Liver (tissue), 8 donors: ENCODE measurements at regions not wholly inside any gene's neighbourhood (a gene's known extent, or its start where the extent isn't known, plus 50 kb on each side); places are given as distances from the start of the nearest gene placed in this dataset.

ENCODE experiments used
- DNase-seq: peaks from one replicate; pipeline ENCODE4 v3.0.0-alpha.2; 2017; ENCODE audit warnings: low spot score
- H3K27ac ChIP-seq, 2 donors: one replicate each; pipeline ENCODE4 v1.7.0; 2013; ENCODE audit warnings: inconsistent platforms in 2 of 2, low read length in 2 of 2, control low read depth in 1 of 2, low read depth in 1 of 2, mild to moderate bottlenecking in 1 of 2
- H3K27me3 ChIP-seq, 4 donors: one replicate each; pipeline versions ENCODE4 v1.6.1 to v1.7.0; 2013; ENCODE audit warnings: low read length in 3 of 4, inconsistent platforms in 1 of 4, mild to moderate bottlenecking in 1 of 4, moderate library complexity in 1 of 4; ENCODE audit not compliant: control insufficient read depth in 4 of 4, insufficient read depth in 4 of 4
- H3K36me3 ChIP-seq, 4 donors: one replicate each; pipeline versions ENCODE4 v1.6.1 to v1.7.0; 2013; ENCODE audit warnings: low read length in 3 of 4, mild to moderate bottlenecking in 3 of 4, low read depth in 1 of 4, moderate library complexity in 1 of 4; ENCODE audit not compliant: control insufficient read depth in 4 of 4, insufficient read depth in 3 of 4
- H3K4me1 ChIP-seq, 4 donors: one replicate each; pipeline versions ENCODE4 v1.6.1 to v1.7.0; 2013; ENCODE audit warnings: low read length in 3 of 4, mild to moderate bottlenecking in 3 of 4, moderate library complexity in 1 of 4; ENCODE audit not compliant: control insufficient read depth in 4 of 4, insufficient read depth in 4 of 4
- H3K4me3 ChIP-seq, 3 donors: one replicate each; pipeline versions ENCODE4 v1.6.1 to v1.7.0; 2013; ENCODE audit warnings: low read length in 3 of 3, control low read depth in 1 of 3, low read depth in 1 of 3, mild to moderate bottlenecking in 1 of 3
- H3K9ac ChIP-seq, 2 donors: one replicate each; pipeline ENCODE4 v1.7.0; 2013; ENCODE audit warnings: low read length in 2 of 2, mild to moderate bottlenecking in 2 of 2, moderate library complexity in 2 of 2, control low read depth in 1 of 2, low read depth in 1 of 2
- H3K9me3 ChIP-seq, 4 donors: one replicate each; pipeline versions ENCODE4 v1.6.1 to v1.7.0; 2013; ENCODE audit warnings: low read length in 3 of 4; ENCODE audit not compliant: control insufficient read depth in 4 of 4
- ATF3 ChIP-seq: IDR thresholded peaks from 2 replicates; pipeline ENCODE4 v1.6.1; 2016; ENCODE audit warnings: antibody characterized with exemption
- CTCF ChIP-seq: fragments of 150-350 bp; IDR thresholded peaks from 2 replicates; pipeline ENCODE4 v1.5.1; 2017; ENCODE audit warnings: improper control_type of control experiment, low read depth, low read length; ENCODE audit not compliant: missing input control
- EGR1 ChIP-seq, 2 donors: IDR thresholded peaks; 2 replicates each; pipeline ENCODE4 v1.6.1; 2016 to 2018; ENCODE audit warnings: antibody characterized with exemption in 2 of 2, low read depth in 2 of 2
- FOXA1 ChIP-seq: IDR thresholded peaks from 2 replicates; pipeline ENCODE4 v1.6.1; 2016; ENCODE audit warnings: antibody characterized with exemption
- FOXA2 ChIP-seq: IDR thresholded peaks from 2 replicates; pipeline ENCODE4 v1.6.1; 2016; ENCODE audit warnings: antibody characterized with exemption
- GABPA ChIP-seq, 2 donors: IDR thresholded peaks in 1 of 2; conservative IDR thresholded peaks in 1 of 2; 2 replicates each; pipeline ENCODE4 v1.6.1; 2016; ENCODE audit warnings: antibody characterized with exemption in 2 of 2, mild to moderate bottlenecking in 1 of 2, moderate library complexity in 1 of 2
- HNF4A ChIP-seq, 2 donors: conservative IDR thresholded peaks; 2 replicates each; pipeline ENCODE4 v1.6.1; 2016; ENCODE audit warnings: antibody characterized with exemption in 2 of 2, mild to moderate bottlenecking in 2 of 2
- HNF4G ChIP-seq: IDR thresholded peaks from 2 replicates; pipeline ENCODE4 v1.6.1; 2016; ENCODE audit warnings: antibody characterized with exemption
- JUND ChIP-seq, 2 donors: IDR thresholded peaks; 2 replicates each; pipeline ENCODE4 v1.6.1; 2016; ENCODE audit warnings: antibody characterized with exemption in 2 of 2
- MAX ChIP-seq: IDR thresholded peaks from 2 replicates; pipeline ENCODE4 v1.6.1; 2016; ENCODE audit warnings: antibody characterized with exemption
- NR2F2 ChIP-seq: IDR thresholded peaks from 2 replicates; pipeline ENCODE4 v1.6.1; 2016; ENCODE audit warnings: antibody characterized with exemption
- RAD21 ChIP-seq, 2 donors: IDR thresholded peaks; 2 replicates each; pipeline ENCODE4 v1.6.1; 2016; ENCODE audit warnings: antibody characterized with exemption in 2 of 2, mild to moderate bottlenecking in 2 of 2
- REST ChIP-seq: IDR thresholded peaks from 2 replicates; pipeline ENCODE4 v1.6.1; 2016; ENCODE audit warnings: antibody characterized with exemption, mild to moderate bottlenecking
- RXRA ChIP-seq, 2 donors: IDR thresholded peaks; 2 replicates each; pipeline ENCODE4 v1.6.1; 2017 to 2018; ENCODE audit warnings: antibody characterized with exemption in 2 of 2, mild to moderate bottlenecking in 1 of 2
- SP1 ChIP-seq: IDR thresholded peaks from 2 replicates; pipeline ENCODE4 v1.6.1; 2018; ENCODE audit warnings: antibody characterized with exemption, mild to moderate bottlenecking
- TAF1 ChIP-seq: conservative IDR thresholded peaks from 2 replicates; pipeline ENCODE4 v1.6.1; 2016; ENCODE audit warnings: antibody characterized with exemption, mild to moderate bottlenecking
- YY1 ChIP-seq: IDR thresholded peaks from 2 replicates; pipeline ENCODE4 v1.6.1; 2016; ENCODE audit warnings: antibody characterized with exemption, mild to moderate bottlenecking
- ZBTB33 ChIP-seq: IDR thresholded peaks from 2 replicates; pipeline ENCODE4 v1.6.1; 2016; ENCODE audit warnings: antibody characterized with exemption
- WGBS: extraction: QIAGEN DNeasy Blood & Tissue Kit; methylation state at CpG from one replicate; pipeline ENCODE4 v1.1.7; 2013; 5-methylcytosine and 5-hydroxymethylcytosine counted together
- donor health status: healthy.
- donor health status: healthy.
- donor health status: healthy.
- donor health status: healthy.
- donor health status: healthy.

- WGBS: 84% methylated on average over 8 of the region's 8 CpGs
- no peaks in the 10 kb centered on the region for H3K9me3 ChIP-seq
- no peak for DNase-seq
- H3K4me3 ChIP-seq: no peak overlapping the region
- no peaks in the 10 kb centered on the region for H3K27me3 ChIP-seq
- H3K27ac ChIP-seq: no peak overlapping the region
- no peak for TF ChIP-seq MAX
- no peak for TF ChIP-seq EGR1 (IDR thresholded peaks at IDR 0.05; ENCODE audit: low read depth in 2 of 2)
- TF ChIP-seq RXRA (IDR thresholded peaks at IDR 0.05): no peak
- no peak for TF ChIP-seq HNF4G
- TF ChIP-seq JUND (IDR thresholded peaks at IDR 0.05): no peak
- no peak for TF ChIP-seq CTCF
- no peak for TF ChIP-seq HNF4A (conservative IDR thresholded peaks at IDR 0.05)
- no peak for TF ChIP-seq ZBTB33
- TF ChIP-seq YY1: no peak
- TF ChIP-seq REST: no peak
- TF ChIP-seq FOXA1: no peak
- no peak for TF ChIP-seq GABPA (IDR thresholded peaks at IDR 0.05 in 1 of 2, conservative IDR thresholded peaks at IDR 0.05 in 1 of 2)
- no peak for TF ChIP-seq TAF1
- no peak for TF ChIP-seq FOXA2
- TF ChIP-seq NR2F2: no peak
- TF ChIP-seq RAD21 (IDR thresholded peaks at IDR 0.05): no peak
- TF ChIP-seq SP1: no peak
- no peak for TF ChIP-seq ATF3
- H3K4me1 ChIP-seq: no peaks in the 10 kb centered on the region
- no peak overlapping the region for H3K9ac ChIP-seq
- no peaks in the 10 kb centered on the region for H3K36me3 ChIP-seq
These were observed 239.8 kb upstream of the KLHL1 start for GRCh38 chr13:70347947-70348620.
